K562 (cell line): ENCODE measurements at regions not wholly inside any gene's neighbourhood (a gene's known extent, or its start where the extent isn't known, plus 50 kb on each side); places are given as distances from the start of the nearest gene placed in this dataset.

Experiments
- ATAC-seq: fragments of 200-7000 bp; cut with Tn5 transposase; 3 replicates; pipeline ENCODE4 v1.9.1; 2020; ENCODE audit warnings: moderate library complexity
- BruUV-seq: library from RNA; stranded (reverse); fragments of 400-500 nt; replicated peaks from 2 replicates; lab custom pipeline; 2021; lab: Mats Ljungman, UMichigan
- CTCF ChIA-PET: fragments of 300-600 bp; formaldehyde crosslinking; extraction: SDS; loops from one replicate; lab custom pipeline; 2021; ENCODE audit warnings: low intra/inter-chr PET ratio; lab: Yijun Ruan, JAX
- POLR2A ChIA-PET: fragments of 300-600, 350-650 bp; sonication (Branson Sonifier 250); formaldehyde crosslinking; extraction: SDS; loops from one replicate; lab custom pipeline; 2021; ENCODE audit warnings: antibody characterized with exemption, inconsistent platforms; lab: Yijun Ruan, JAX
- DNase-seq, 4 experiments: peaks; one replicate each; pipeline versions ENCODE4 v3.0.0 to v3.0.0-alpha.2; 2011 to 2018; ENCODE audit warnings: low spot score in 3 of 4, mixed read lengths in 3 of 4; ENCODE audit errors: extremely low read depth in 1 of 4
- FAIRE-seq: peaks from 2 replicates; lab custom pipeline; 2011; peaks lifted over from hg19 to GRCh38; lab: Jason Lieb, UNC
- H2AFZ ChIP-seq: 2 replicates; pipeline ENCODE4 v1.6.0; 2011; ENCODE audit warnings: low read depth, low read length, control low read depth, inconsistent platforms
- H3K27ac ChIP-seq: fragments of 200-600 bp; 3 replicates; pipeline ENCODE4 v1.8.0; 2011; ENCODE audit warnings: low read depth, mild to moderate bottlenecking, control low read depth, inconsistent platforms, low read length, moderate library complexity, mixed read lengths; ENCODE audit errors: extremely low read depth
- H3K27me3 ChIP-seq, 2 experiments: fragments of 300-600 bp in 1 of 2; 2 replicates in 1 of 2; 3 replicates in 1 of 2; pipeline versions ENCODE4 v1.6.0 to v1.8.0; 2011; ENCODE audit warnings: inconsistent platforms in 2 of 2, low read length in 2 of 2, mild to moderate bottlenecking in 1 of 2, mixed read lengths in 1 of 2, moderate library complexity in 1 of 2; ENCODE audit not compliant: control insufficient read depth in 2 of 2, insufficient read depth in 2 of 2
- H3K36me3 ChIP-seq: fragments of 300-600 bp; 3 replicates; pipeline ENCODE4 v1.8.0; 2011; ENCODE audit warnings: mild to moderate bottlenecking, low read length, inconsistent platforms; ENCODE audit not compliant: control insufficient read depth, insufficient read depth
- H3K4me1 ChIP-seq, 2 experiments: fragments of 200-600 bp in 1 of 2; replicated peaks in 1 of 2; 2 replicates in 1 of 2; 3 replicates in 1 of 2; pipeline versions ENCODE4 v1.5.1 to v1.8.0; 2011; ENCODE audit warnings: inconsistent platforms in 2 of 2, low read length in 2 of 2, mild to moderate bottlenecking in 1 of 2, mixed read lengths in 1 of 2, moderate library complexity in 1 of 2; ENCODE audit not compliant: control insufficient read depth in 2 of 2, insufficient read depth in 2 of 2
- H3K4me2 ChIP-seq: 2 replicates; pipeline ENCODE4 v1.6.1; 2011; ENCODE audit warnings: low read length, control low read depth, inconsistent platforms, mixed read lengths; ENCODE audit not compliant: insufficient read depth
- H3K4me3 ChIP-seq: fragments of 200-600 bp; sonication (generic), shearing (Covaris generic); 2 replicates; pipeline ENCODE4 v1.5.1; 2016; ENCODE audit warnings: control low read depth, inconsistent platforms
- H3K79me2 ChIP-seq: fragments of 200-600 bp; 3 replicates; pipeline ENCODE4 v1.8.0; 2011; ENCODE audit warnings: low read length, inconsistent platforms; ENCODE audit not compliant: control insufficient read depth, insufficient read depth
- H3K9ac ChIP-seq, 2 experiments: 2 replicates each; pipeline versions ENCODE4 v1.6.0 to v1.6.1; 2011; ENCODE audit warnings: low read depth in 2 of 2, low read length in 2 of 2, control low read depth in 1 of 2, inconsistent platforms in 1 of 2, mild to moderate bottlenecking in 1 of 2, mixed read lengths in 1 of 2; ENCODE audit not compliant: insufficient read depth in 1 of 2
- H3K9me1 ChIP-seq: one replicate; pipeline ENCODE4 v1.6.0; 2011; ENCODE audit warnings: inconsistent platforms, mild to moderate bottlenecking, low read length, moderate library complexity; ENCODE audit not compliant: control insufficient read depth, insufficient read depth
- H3K9me3 ChIP-seq: replicated peaks from 2 replicates; pipeline ENCODE4 v1.5.1; 2011; ENCODE audit warnings: low read depth, low read length, inconsistent platforms; ENCODE audit not compliant: control insufficient read depth, insufficient read depth
- H4K20me1 ChIP-seq: replicated peaks from 2 replicates; pipeline ENCODE4 v1.6.1; 2011; ENCODE audit warnings: low read length, inconsistent platforms, mixed read lengths; ENCODE audit not compliant: control insufficient read depth, insufficient read depth
- DACH1 ChIP-seq: fragments of 450-650 bp; IDR thresholded peaks from 2 replicates; pipeline ENCODE4 v1.6.1; 2018; ENCODE audit not compliant: partially characterized antibody
- FOXM1 ChIP-seq, 2 experiments: fragments of 450-650 bp in 1 of 2; sonication (generic) in 1 of 2; formaldehyde crosslinking in 1 of 2; IDR thresholded peaks; 2 replicates each; pipeline versions ENCODE4 v1.6.1 to v1.9.0; 2017 to 2022; ENCODE audit warnings: low read depth in 2 of 2, mild to moderate bottlenecking in 2 of 2, missing genetic modification reagents in 1 of 2, moderate library complexity in 1 of 2
- GTF2E2 ChIP-seq: fragments of 200-800 bp; sonication (Bioruptor generic); IDR thresholded peaks from 2 replicates; pipeline ENCODE4 v1.6.1; 2016; ENCODE audit warnings: missing genetic modification characterization, missing compliant biosample characterization
- HMG20B ChIP-seq: fragments of 250-450 bp; sonication (Bioruptor Pico); IDR thresholded peaks from 2 replicates; pipeline ENCODE4 v1.5.0; 2021; ENCODE audit warnings: mild to moderate bottlenecking
- LEF1 ChIP-seq: fragments of 450-650 bp; IDR thresholded peaks from 2 replicates; pipeline ENCODE4 v1.6.1; 2016; ENCODE audit warnings: mild to moderate bottlenecking
- MBD2 ChIP-seq: sonication (generic); IDR thresholded peaks from 2 replicates; pipeline ENCODE4 v1.6.1; 2016; ENCODE audit warnings: low read depth, borderline replicate concordance
- MXI1 ChIP-seq: IDR thresholded peaks from 2 replicates; pipeline ENCODE4 v1.6.1; 2011; ENCODE audit warnings: low read depth, mild to moderate bottlenecking, improper control_type of control experiment, low read length
- NFYB ChIP-seq: IDR thresholded peaks from 2 replicates; pipeline ENCODE4 v1.6.1; 2011; ENCODE audit warnings: mild to moderate bottlenecking, moderate library complexity; ENCODE audit not compliant: insufficient read length; ENCODE audit errors: extremely low read depth
- POLR3A ChIP-seq: IDR thresholded peaks from 2 replicates; pipeline ENCODE4 v1.6.1; 2011; ENCODE audit warnings: borderline replicate concordance, mild to moderate bottlenecking, moderate library complexity; ENCODE audit not compliant: insufficient read length, insufficient read depth; ENCODE audit errors: extremely low read depth
- RB1 ChIP-seq: fragments of 450-650 bp; IDR thresholded peaks from 2 replicates; pipeline ENCODE4 v1.6.1; 2017; ENCODE audit warnings: low read depth, mild to moderate bottlenecking
- RHOXF2B ChIP-seq: fragments of 250-450 bp; sonication (Bioruptor Pico); conservative IDR thresholded peaks from 2 replicates; pipeline ENCODE4 v1.5.1; 2021
- SRSF1 ChIP-seq: fragments of 200-400 bp; formaldehyde crosslinking; IDR thresholded peaks from 2 replicates; pipeline ENCODE4 v1.6.1; 2017; ENCODE audit warnings: mild to moderate bottlenecking, low read depth, low read length, moderate library complexity
- SRSF3 ChIP-seq: fragments of 200-400 bp; formaldehyde crosslinking; IDR thresholded peaks from 2 replicates; pipeline ENCODE4 v1.6.1; 2016; ENCODE audit warnings: mild to moderate bottlenecking, low read length, moderate library complexity; ENCODE audit not compliant: insufficient read depth
- ZNF695 ChIP-seq: fragments of 450-650 bp; formaldehyde crosslinking; IDR thresholded peaks from 2 replicates; pipeline ENCODE4 v1.4.0; 2020; ENCODE audit warnings: mild to moderate bottlenecking, moderate library complexity
- WGBS: fragments of 100-300 bp; shearing (Covaris generic); methylation state at CpG from one replicate; pipeline ENCODE4 v1.1.6; 2016; ENCODE audit warnings: low coverage, mixed read lengths; ENCODE audit not compliant: insufficient coverage; ENCODE audit errors: missing lambda C conversion rate; 5-methylcytosine and 5-hydroxymethylcytosine counted together
- in situ Hi-C: fragments of 300-500 bp; cut with MboI; formaldehyde crosslinking; loops from 4 replicates; pipeline ENCODE4 v1.15.0; 2018; ENCODE audit warnings: inconsistent platforms, mixed read lengths
- intact Hi-C: fragments of 100-400 bp; cut with micrococcal nuclease; formaldehyde crosslinking; loops from 2 replicates; pipeline ENCODE4 v1.14.2; 2022
- TF ChIP-seq, protein P1 (sequence below): fragments of 450-650 bp; formaldehyde crosslinking; IDR thresholded peaks from 2 replicates; pipeline ENCODE4 v1.4.0; 2022; ENCODE audit warnings: missing genetic modification characterization
- TF ChIP-seq, protein P2 (sequence below): sonication (generic); formaldehyde crosslinking; IDR thresholded peaks from 2 replicates; pipeline ENCODE4 v1.8.0; 2022; ENCODE audit warnings: missing genetic modification reagents, mild to moderate bottlenecking, borderline replicate concordance
- TF ChIP-seq, protein P3 (sequence below): IDR thresholded peaks from 2 replicates; pipeline ENCODE4 v1.6.1; 2011; ENCODE audit warnings: borderline replicate concordance, low read depth, mild to moderate bottlenecking, moderate library complexity, low read length; ENCODE audit not compliant: insufficient read depth, poor library complexity, severe bottlenecking

DNA sequence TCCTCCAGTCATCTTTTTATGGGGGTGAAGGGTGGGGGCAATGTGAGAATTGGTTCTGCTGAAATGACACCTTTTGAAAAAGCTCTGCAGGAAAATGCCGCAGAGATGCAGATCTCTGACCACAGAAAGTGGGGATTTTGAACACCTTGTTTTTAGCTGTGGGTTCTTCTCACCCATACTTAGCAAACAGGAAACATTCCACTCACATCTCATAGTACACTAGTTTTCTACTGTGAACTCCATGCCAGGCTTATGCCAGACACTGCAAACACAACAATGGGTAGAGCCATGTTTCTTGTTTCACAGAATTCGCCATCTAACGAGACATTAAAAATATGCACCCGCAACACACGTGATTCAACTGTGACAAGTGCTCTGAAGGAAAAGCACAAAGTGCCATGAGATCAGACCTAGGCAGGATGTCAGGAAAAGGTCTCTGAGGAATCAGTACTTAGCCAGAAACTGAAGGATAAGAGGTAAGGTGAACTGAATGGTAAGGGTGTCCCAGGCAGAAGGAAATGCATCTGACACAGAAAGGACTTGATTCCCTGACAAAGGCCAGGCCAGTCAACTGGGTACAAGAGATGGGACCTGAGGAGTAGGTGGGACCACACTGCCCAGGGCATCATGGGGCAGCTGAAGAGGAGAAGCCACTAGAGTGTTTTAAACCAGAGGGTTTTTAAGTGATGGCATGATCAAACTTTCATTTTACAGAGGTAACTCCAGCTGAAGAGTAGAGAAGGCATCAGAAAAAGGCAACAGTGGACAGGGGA is 83.8 kb upstream of the JAK1 start (continued):
- TF ChIP-seq, protein P1, sequence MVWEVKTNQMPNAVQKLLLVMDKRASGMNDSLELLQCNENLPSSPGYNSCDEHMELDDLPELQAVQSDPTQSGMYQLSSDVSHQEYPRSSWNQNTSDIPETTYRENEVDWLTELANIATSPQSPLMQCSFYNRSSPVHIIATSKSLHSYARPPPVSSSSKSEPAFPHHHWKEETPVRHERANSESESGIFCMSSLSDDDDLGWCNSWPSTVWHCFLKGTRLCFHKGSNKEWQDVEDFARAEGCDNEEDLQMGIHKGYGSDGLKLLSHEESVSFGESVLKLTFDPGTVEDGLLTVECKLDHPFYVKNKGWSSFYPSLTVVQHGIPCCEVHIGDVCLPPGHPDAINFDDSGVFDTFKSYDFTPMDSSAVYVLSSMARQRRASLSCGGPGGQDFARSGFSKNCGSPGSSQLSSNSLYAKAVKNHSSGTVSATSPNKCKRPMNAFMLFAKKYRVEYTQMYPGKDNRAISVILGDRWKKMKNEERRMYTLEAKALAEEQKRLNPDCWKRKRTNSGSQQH (CRISPR knock-in tag): no peak
- no peak for TF ChIP-seq RHOXF2B (CRISPR knock-in tag)
- TF ChIP-seq SRSF1: no peak
- TF ChIP-seq ZNF695 (CRISPR knock-in tag): no peak

DNA sequence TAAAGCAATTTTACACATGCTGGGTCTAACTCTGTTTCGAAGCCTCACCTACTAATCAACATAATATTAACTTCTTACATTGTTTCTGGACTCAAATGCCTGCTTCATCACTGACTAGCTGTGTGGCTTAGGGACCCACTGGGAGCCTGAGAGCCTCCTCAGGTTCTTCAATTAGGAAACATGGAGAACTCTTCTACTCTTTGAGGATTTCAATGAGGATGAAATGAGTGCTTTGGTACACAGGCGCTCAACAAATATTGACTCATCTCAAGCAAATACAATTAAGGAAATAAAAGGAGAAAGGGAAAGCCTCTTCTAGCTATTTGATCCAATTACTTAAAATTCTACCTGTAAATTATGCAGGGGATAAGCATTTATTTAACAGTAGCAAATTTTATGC is 84.4 kb upstream of the JAK1 start:
- H4K20me1 ChIP-seq: 0 out of 2 replicates have a peak, but pooled peaks cover 4% of the 10 kb centered on the region
- CTCF ChIA-PET: no interaction called here
- no peak for FAIRE-seq
- H3K79me2 ChIP-seq: no peaks in the 10 kb centered on the region
- no peak for DNase-seq
- no peak overlapping the region for H3K27ac ChIP-seq
- no peak overlapping the region for H2AFZ ChIP-seq
- no peaks in the 10 kb centered on the region; the same call in 2 of the 3 replicates for H3K36me3 ChIP-seq
- intact Hi-C loops: no loop called here
- POLR2A ChIA-PET: interaction anchor here (0.6 to 1.6 kb wide), 5 partner anchors 9 to 182 kb away, joined by 3 to 6 read pairs (median 3); no protein-coding TSS in a partner anchor
- TF ChIP-seq POLR3A (no peak), HMG20B (CRISPR knock-in tag) (no peak), MXI1 (no peak), LEF1 (no peak), FOXM1 (IDR thresholded peaks at IDR 0.05; ENCODE audit: low read depth) (no peak), FOXM1 (CRISPR knock-in tag; IDR thresholded peaks at IDR 0.05; ENCODE audit: low read depth) (no peak), SRSF3 (no peak), RB1 (no peak), MBD2 (no peak), GTF2E2 (tag) (no peak), DACH1 (no peak), NFYB (no peak)
- TF ChIP-seq, protein P2, sequence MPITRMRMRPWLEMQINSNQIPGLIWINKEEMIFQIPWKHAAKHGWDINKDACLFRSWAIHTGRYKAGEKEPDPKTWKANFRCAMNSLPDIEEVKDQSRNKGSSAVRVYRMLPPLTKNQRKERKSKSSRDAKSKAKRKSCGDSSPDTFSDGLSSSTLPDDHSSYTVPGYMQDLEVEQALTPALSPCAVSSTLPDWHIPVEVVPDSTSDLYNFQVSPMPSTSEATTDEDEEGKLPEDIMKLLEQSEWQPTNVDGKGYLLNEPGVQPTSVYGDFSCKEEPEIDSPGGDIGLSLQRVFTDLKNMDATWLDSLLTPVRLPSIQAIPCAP (CRISPR knock-in tag): no peak
- TF ChIP-seq, protein P3, sequence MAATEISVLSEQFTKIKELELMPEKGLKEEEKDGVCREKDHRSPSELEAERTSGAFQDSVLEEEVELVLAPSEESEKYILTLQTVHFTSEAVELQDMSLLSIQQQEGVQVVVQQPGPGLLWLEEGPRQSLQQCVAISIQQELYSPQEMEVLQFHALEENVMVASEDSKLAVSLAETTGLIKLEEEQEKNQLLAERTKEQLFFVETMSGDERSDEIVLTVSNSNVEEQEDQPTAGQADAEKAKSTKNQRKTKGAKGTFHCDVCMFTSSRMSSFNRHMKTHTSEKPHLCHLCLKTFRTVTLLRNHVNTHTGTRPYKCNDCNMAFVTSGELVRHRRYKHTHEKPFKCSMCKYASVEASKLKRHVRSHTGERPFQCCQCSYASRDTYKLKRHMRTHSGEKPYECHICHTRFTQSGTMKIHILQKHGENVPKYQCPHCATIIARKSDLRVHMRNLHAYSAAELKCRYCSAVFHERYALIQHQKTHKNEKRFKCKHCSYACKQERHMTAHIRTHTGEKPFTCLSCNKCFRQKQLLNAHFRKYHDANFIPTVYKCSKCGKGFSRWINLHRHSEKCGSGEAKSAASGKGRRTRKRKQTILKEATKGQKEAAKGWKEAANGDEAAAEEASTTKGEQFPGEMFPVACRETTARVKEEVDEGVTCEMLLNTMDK: no peak
- no peaks in the 10 kb centered on the region for H3K9me3 ChIP-seq
- H3K4me2 ChIP-seq: no peak overlapping the region
- no peak for ATAC-seq
- no peaks in the 10 kb centered on the region for H3K4me1 ChIP-seq
- no TSS peak for BruUV-seq
- no peak overlapping the region for H3K9ac ChIP-seq
- WGBS: 85% methylated on average over 2 of the region's 2 CpGs
- no peaks in the 10 kb centered on the region for H3K27me3 ChIP-seq
- H3K9me1 ChIP-seq: no peaks in the 10 kb centered on the region
- no peak overlapping the region for H3K4me3 ChIP-seq
- in situ Hi-C loops: loop anchor here (25.0 kb wide), 1 partner anchor 1187 kb away; no protein-coding TSS in a partner anchor
